Skin of body (tissue), 1 donor: ENCODE measurements at regions not wholly inside any gene's neighbourhood (a gene's known extent, or its start where the extent isn't known, plus 50 kb on each side); places are given as distances from the start of the nearest gene placed in this dataset.
"Not testable (repeated sequence)": the region's sequence is repeated elsewhere in the genome, so short reads cannot be mapped to it uniquely, and the experiment has no call there.

Source experiments
- DNase-seq: peaks from one replicate; lab custom pipeline; 2025; lab: John Stamatoyannopoulos, UW

- DNase-seq, result no peak
Measured at GRCh38 chr2:167843657-167844056, 403.7 kb downstream of the STK39 start.

GRCh38 chr2:167843217-167843616 is 404.2 kb downstream of the STK39 start:
- DNase-seq, result no peak

- no peak for DNase-seq
Measured at GRCh38 chr2:167842047-167842446, 405.3 kb downstream of the STK39 start.

GRCh38 chr2:167835290-167835689 is 412.1 kb downstream of the STK39 start:
- DNase-seq, result not testable (repeated sequence)

DNA sequence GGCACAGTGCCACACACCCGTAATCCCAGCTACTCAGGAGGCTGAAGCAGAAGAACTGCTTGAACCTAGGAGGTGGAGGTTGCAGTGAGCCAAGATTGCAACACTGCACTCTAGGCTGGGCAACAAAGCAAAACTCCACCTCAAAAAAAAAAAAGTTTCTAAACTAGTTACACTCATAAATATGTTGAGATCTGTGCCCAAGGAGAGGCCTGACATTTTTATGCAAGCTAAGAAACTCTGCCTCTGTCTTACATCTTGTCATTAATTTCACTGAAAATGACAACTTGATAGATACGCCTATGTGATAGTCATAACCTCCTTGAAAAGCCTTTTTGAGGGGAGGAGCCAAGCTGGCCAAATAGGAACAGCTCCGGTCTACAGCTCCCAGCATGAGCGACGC is 412.7 kb downstream of the STK39 start:
- no peak for DNase-seq

- no peak for DNase-seq
Measured at GRCh38 chr2:167833294-167833693, 414.1 kb downstream of the STK39 start.

DNA sequence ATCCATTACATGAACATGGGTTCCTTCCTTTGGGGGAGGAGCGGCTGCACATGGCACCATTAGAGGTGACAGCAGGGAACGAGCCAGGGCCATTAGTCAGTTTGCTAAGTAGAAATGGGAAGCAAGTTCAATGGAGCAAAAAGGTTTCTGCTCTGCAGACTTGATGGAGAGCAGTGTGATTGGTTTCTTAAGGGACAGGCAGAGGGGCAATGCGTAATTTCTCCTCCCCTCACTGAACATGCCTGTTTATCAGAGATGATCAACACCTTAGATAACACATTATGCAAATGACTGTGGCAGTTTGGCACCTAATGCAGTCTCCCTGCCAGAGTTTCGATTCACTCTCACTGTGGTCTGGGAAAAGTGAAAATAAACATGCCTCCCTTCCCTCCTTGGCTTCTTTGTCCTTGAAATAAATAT is 414.5 kb downstream of the STK39 start:
- DNase-seq, result no peak

GRCh38 chr2:167827352-167828097 is 419.9 kb downstream of the STK39 start:
- DNase-seq, result no peak

DNA sequence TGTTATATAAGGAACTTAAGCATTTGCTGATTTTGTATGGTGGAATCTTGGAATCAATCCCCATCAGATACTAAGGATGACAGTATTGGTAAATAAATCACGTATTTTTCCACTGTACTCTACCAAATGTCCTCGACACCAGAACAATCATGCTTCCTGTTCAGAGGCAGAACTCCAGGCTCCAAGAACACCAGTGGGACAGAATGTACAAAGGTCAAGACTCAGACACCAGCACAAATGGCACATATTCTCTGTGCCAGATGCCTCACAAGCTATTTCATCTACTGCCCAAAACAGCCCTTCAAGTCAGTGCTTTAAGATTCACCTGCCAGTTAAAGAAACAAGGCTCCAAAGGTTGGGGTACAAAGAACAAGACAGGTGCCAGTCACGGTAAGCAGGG is 420.5 kb downstream of the STK39 start:
- DNase-seq, result no peak

GRCh38 chr2:167825664-167826063 is 421.7 kb downstream of the STK39 start:
- no peak for DNase-seq

DNA sequence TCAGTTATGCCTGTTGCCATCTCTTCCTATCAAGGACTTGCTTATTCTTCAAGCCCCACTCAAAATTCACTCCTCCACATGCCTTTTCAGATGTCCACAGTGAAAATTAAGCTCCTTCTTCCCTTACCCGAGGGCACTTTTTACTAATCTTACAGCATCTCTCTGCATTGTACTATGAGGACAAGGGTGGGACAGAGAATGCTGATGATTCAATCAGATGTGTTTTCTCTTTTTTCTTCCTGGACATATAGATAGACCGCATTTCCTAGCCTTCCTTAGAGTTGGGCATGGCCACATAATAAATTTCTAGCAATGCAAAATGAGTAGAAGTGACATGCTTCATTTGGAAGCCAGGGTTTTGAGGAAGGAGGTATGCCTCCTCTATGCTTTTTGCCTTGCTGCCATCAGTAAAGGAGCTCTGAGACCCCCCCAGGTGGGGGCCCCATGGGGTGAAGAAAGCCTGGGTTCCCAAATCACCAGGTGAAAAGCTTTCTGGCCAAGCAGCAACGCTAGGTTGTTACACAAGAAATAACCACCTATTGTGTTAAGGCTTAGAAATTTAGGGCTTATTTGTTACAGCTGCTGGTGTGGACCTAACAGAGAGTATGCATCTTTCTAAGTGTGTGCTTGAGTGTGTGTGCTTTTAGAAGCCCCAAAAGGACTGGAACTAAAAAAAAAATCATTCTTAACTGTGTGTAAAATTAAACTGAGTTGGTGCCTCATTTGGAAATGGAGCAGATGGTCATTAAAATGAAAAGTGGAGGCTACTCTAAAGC is 424.5 kb downstream of the STK39 start:
- no peak for DNase-seq

GRCh38 chr2:167820488-167820887 is 426.9 kb downstream of the STK39 start:
- no peak for DNase-seq

- DNase-seq, result no peak
Measured at GRCh38 chr2:167818521-167818920, 428.9 kb downstream of the STK39 start.

DNA sequence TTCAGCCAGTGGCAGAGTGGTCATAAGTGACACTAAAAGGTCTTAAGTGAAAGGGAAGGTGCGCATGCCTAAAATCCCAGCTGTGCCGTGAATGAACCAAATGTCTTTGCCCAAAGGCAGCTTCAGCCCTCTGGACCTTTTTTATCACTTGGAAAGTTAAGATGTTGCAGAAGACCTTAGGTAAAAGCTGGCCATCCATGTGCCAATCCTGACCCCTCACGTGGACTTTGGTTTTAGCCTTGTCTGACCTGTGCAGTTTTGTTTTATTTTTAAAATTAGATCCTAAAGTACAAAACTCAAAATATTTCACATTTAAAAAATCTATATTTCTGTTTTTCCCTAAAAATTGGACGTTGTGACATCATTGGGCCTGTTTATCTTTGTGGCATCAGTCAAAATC is 429.5 kb downstream of the STK39 start:
- no peak for DNase-seq

DNA sequence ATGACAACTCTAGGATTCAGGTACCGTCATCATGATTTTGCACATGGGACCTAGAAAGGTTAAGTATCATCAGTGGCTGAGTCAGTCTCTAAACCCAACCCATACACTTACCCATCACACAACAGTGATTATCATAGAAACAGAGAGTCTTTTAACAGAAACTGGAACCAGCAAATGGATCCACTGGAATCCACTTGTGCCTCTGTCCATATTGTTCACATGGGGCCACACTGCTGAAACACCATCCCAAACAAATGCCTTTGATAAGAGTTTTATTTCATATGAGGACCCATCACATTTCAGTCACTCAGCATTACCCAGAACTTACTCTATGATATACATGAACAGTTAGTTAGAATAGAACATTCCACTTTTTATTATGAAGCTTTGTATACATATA is 430.0 kb downstream of the STK39 start:
- DNase-seq, result no peak

DNA sequence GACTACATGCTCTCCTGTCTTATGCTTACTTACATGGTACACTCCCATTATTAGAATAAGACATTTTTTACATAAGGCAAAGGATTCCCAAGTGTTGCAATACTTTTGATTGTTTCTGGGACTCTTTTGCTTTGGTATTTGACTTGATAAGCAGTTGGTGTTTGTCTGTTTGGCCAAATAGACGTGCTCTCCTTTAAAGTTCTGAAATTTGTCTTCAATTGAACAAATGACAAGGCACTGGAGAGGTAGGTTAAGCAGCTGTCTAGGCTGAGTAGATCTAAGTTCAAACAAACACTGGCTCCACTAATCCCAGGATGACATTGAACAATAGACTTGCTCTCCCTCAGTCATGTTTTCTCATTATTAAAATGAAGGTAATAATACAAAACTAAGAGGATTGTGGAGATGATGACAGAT is 430.5 kb downstream of the STK39 start:
- DNase-seq, result no peak

- no peak for DNase-seq
Measured at GRCh38 chr2:167814881-167815718, 432.3 kb downstream of the STK39 start.

DNA sequence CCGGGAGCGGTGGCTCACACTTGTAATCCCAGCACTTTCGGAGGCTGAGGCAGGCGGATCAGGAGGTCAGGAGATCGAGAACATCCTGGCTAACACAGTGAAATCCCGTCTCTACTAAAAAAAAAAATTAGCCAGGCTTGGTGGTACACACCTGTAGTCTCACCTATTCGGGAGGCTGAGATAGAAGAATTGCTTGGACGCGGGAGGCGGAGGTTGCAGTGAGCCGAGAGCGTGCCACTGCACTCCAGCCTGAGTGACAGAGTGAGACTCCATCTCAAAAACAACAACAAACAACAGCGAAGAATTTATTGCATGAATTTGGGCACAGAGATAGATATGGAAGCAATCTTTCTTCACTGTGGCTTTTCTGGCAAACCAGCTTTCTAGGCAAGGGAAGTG is 432.9 kb downstream of the STK39 start:
- not testable (repeated sequence) for DNase-seq

DNA sequence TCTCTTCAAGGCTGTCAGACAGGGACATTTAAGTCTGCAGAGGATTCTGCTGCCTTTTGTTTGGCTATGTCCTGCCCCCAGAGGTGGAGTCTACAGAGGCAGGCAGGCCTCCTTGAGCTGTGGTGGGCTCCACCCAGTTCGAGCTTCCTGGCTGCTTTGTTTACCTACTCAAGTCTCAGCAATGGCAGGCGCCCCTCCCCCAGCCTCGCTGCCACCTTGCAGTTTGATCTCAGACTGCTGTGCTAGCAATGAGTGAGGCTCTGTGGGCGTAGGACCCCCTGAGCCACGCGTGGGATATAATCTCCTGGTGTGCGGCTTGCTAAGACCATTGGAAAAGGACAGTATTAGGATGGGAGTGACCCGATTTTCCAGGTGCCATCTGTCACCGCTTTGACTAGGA is 437.6 kb downstream of the STK39 start:
- DNase-seq, result not testable (repeated sequence)

GRCh38 chr2:167803449-167803988 is 443.9 kb downstream of the STK39 start:
- DNase-seq, result no peak

DNA sequence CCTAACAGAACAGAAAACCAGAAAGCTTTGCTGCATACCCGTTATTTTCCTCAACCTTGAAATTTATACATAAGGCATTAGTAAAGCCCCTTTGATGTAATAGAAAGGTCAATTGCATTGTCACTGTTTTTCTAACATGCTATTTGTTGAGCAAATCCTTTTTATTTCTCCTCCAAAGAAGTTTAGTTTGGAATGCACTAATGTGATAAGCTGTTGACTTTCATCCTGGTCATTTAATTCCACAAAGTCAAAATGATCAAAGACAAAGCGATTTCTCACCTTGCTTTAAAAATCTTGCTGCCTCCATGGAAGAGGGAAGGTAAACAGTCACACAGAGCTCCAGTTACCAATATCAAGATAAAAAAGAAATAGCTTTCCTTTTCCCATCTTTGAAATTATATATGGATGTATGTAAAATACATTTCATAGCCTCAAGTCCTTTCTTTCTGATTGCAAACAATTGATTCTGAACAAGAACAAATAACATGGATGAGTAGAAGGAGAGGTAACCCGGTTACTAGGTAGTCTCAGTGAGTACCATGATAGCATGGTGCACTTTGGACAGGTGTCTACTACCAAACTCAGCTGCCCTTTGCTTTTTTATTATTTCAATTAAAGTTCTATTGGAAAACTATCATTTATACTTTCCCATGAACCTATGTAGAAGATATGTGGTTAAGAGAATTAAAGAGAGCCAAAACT is 452.7 kb downstream of the STK39 start:
- no peak for DNase-seq
